PFSK-1 (cell line): ENCODE measurements at regions not wholly inside any gene's neighbourhood (a gene's known extent, or its start where the extent isn't known, plus 50 kb on each side); places are given as distances from the start of the nearest gene placed in this dataset.

ENCODE experiments used
- POLR2AphosphoS5 ChIP-seq: IDR thresholded peaks from 2 replicates; pipeline ENCODE4 v1.6.1; 2012; ENCODE audit warnings: low read depth, mild to moderate bottlenecking, control low read depth, low read length, moderate library complexity
- REST ChIP-seq, 2 experiments: IDR thresholded peaks; 2 replicates each; pipeline versions ENCODE4 v1.6.1 to v1.8.0; 2011 to 2012; ENCODE audit warnings: low read depth in 2 of 2, low read length in 2 of 2, control low read depth in 1 of 2, inconsistent platforms in 1 of 2, mild to moderate bottlenecking in 1 of 2, moderate library complexity in 1 of 2; ENCODE audit not compliant: insufficient read depth in 1 of 2
- SIN3A ChIP-seq: IDR thresholded peaks from 2 replicates; pipeline ENCODE4 v1.6.1; 2012; ENCODE audit warnings: mild to moderate bottlenecking, low read length, moderate library complexity, borderline replicate concordance; ENCODE audit not compliant: insufficient read depth

- no peak for TF ChIP-seq REST (IDR thresholded peaks at IDR 0.05; ENCODE audit: insufficient read depth in 1 of 2, low read depth in 2 of 2, low read length in 2 of 2)
- TF ChIP-seq SIN3A = no peak
- no peak for TF ChIP-seq POLR2AphosphoS5
These were observed 122.5 kb upstream of the COL8A1 start for GRCh38 chr3:99515891-99516290.
